ENCODE measurements at regions not wholly inside any gene's neighbourhood (a gene's known extent, or its start where the extent isn't known, plus 50 kb on each side); places are given as distances from the start of the nearest gene placed in this dataset.

GRCh38 chr4:157880761-157881160 is 292.1 kb downstream of the GASK1B start:
- no peak for DNase-seq (ENCODE audit: low read depth)

- DNase-seq (ENCODE audit: low read depth), result no peak
Observed at GRCh38 chr4:157854819-157855218, 318.0 kb downstream of the GASK1B start.

- no peak for DNase-seq (ENCODE audit: low read depth)
Observed at GRCh38 chr4:157840648-157841047, 332.2 kb downstream of the GASK1B start.

- DNase-seq (ENCODE audit: low read depth), result no peak
Observed at GRCh38 chr4:157840034-157840433, 332.8 kb downstream of the GASK1B start.

- DNase-seq (ENCODE audit: low read depth), result no peak
Observed at GRCh38 chr4:157838366-157838765, 334.5 kb downstream of the GASK1B start.

- DNase-seq (ENCODE audit: low read depth), result no peak
Observed at GRCh38 chr4:157837071-157837703, 335.6 kb downstream of the GASK1B start.

- DNase-seq (ENCODE audit: low read depth), result no peak
Observed at GRCh38 chr4:157832596-157832995, 340.2 kb downstream of the GASK1B start.

GRCh38 chr4:157824021-157824420 is 348.8 kb downstream of the GASK1B start:
- no peak for DNase-seq (ENCODE audit: low read depth)

- DNase-seq (ENCODE audit: low read depth), result no peak
Observed at GRCh38 chr4:157821814-157822213, 351.0 kb downstream of the GASK1B start.

GRCh38 chr4:157819693-157820464 is 352.9 kb downstream of the GASK1B start:
- no peak for DNase-seq (ENCODE audit: low read depth)

- DNase-seq (ENCODE audit: low read depth), result no peak
Observed at GRCh38 chr4:157818946-157819692, 353.7 kb downstream of the GASK1B start.

- DNase-seq (ENCODE audit: low read depth), result no peak
Observed at GRCh38 chr4:157810137-157810774, 362.6 kb downstream of the GASK1B start.

GRCh38 chr4:157808796-157809383 is 363.9 kb downstream of the GASK1B start:
- no peak for DNase-seq (ENCODE audit: low read depth)

GRCh38 chr4:157806184-157806583 is 366.6 kb downstream of the GASK1B start:
- DNase-seq (ENCODE audit: low read depth), result no peak

- DNase-seq (ENCODE audit: low read depth), result no peak
Observed at GRCh38 chr4:157804986-157805385, 367.8 kb downstream of the GASK1B start.

GRCh38 chr4:157803845-157804521 is 368.8 kb downstream of the GASK1B start:
- DNase-seq (ENCODE audit: low read depth), result no peak

GRCh38 chr4:157803421-157803820 is 369.4 kb downstream of the GASK1B start:
- DNase-seq (ENCODE audit: low read depth), result no peak

GRCh38 chr4:157795495-157795894 is 377.3 kb downstream of the GASK1B start:
- no peak for DNase-seq (ENCODE audit: low read depth)

GRCh38 chr4:157792716-157793115 is 380.1 kb downstream of the GASK1B start:
- no peak for DNase-seq (ENCODE audit: low read depth)

- no peak for DNase-seq (ENCODE audit: low read depth)
Observed at GRCh38 chr4:157791236-157791635, 381.6 kb downstream of the GASK1B start.

- no peak for DNase-seq (ENCODE audit: low read depth)
Observed at GRCh38 chr4:157787618-157788017, 385.2 kb downstream of the GASK1B start.

GRCh38 chr4:157781361-157781760 is 391.5 kb downstream of the GASK1B start:
- no peak for DNase-seq (ENCODE audit: low read depth)
